HG03520 (cell line): ENCODE measurements at regions not wholly inside any gene's neighbourhood (a gene's known extent, or its start where the extent isn't known, plus 50 kb on each side); places are given as distances from the start of the nearest gene placed in this dataset.
"Not testable (repeated sequence)": the region's sequence is repeated elsewhere in the genome, so short reads cannot be mapped to it uniquely, and the experiment has no call there.

Experiments used
- ATAC-seq: cut with Tn5 transposase; IDR thresholded peaks from one replicate; pipeline ENCODE4 v1.9.1; 2021; ENCODE audit warnings: mild to moderate bottlenecking, moderate library complexity; ENCODE audit not compliant: unreplicated experiment

GRCh38 chr17:33873201-33873617 lies 381.9 kb upstream of the CCL2 start:
- ATAC-seq: no peak

GRCh38 chr17:33874617-33875060 lies 380.4 kb upstream of the CCL2 start:
- ATAC-seq: no peak

GRCh38 chr17:33875973-33876372 lies 379.1 kb upstream of the CCL2 start:
- no peak for ATAC-seq

GRCh38 chr17:33882273-33882672 lies 372.8 kb upstream of the CCL2 start:
- ATAC-seq: not testable (repeated sequence)

GRCh38 chr17:33882677-33883076 lies 372.4 kb upstream of the CCL2 start:
- ATAC-seq: not testable (repeated sequence)

- ATAC-seq: no peak
Observed at GRCh38 chr17:33888455-33888854, 366.6 kb upstream of the CCL2 start.

- ATAC-seq: no peak
Observed at GRCh38 chr17:33889040-33889439, 366.0 kb upstream of the CCL2 start.

GRCh38 chr17:33889766-33890165 lies 365.3 kb upstream of the CCL2 start:
- no peak for ATAC-seq

- ATAC-seq: no peak
Observed at GRCh38 chr17:33892717-33893591, 362.1 kb upstream of the CCL2 start.

- ATAC-seq: no peak
Observed at GRCh38 chr17:33895491-33895890, 359.6 kb upstream of the CCL2 start.

- ATAC-seq: no peak
Observed at GRCh38 chr17:33896263-33896662, 358.8 kb upstream of the CCL2 start.

- ATAC-seq: no peak
Observed at GRCh38 chr17:33901085-33901484, 354.0 kb upstream of the CCL2 start.

- ATAC-seq: no peak
Observed at GRCh38 chr17:33902901-33903449, 352.1 kb upstream of the CCL2 start.

- ATAC-seq: no peak
Observed at GRCh38 chr17:33904476-33904875, 350.6 kb upstream of the CCL2 start.

- no peak for ATAC-seq
Observed at GRCh38 chr17:33905338-33905800, 349.7 kb upstream of the CCL2 start.

GRCh38 chr17:33908363-33909064 lies 346.6 kb upstream of the CCL2 start:
- ATAC-seq: no peak

GRCh38 chr17:33910200-33910857 lies 344.8 kb upstream of the CCL2 start:
- ATAC-seq: no peak

- ATAC-seq: no peak
Observed at GRCh38 chr17:33914125-33914524, 341.0 kb upstream of the CCL2 start.

GRCh38 chr17:33922971-33923370 lies 332.1 kb upstream of the CCL2 start:
- no peak for ATAC-seq

- ATAC-seq: no peak
Observed at GRCh38 chr17:33924104-33924503, 331.0 kb upstream of the CCL2 start.

- no peak for ATAC-seq
Observed at GRCh38 chr17:33925649-33926048, 329.4 kb upstream of the CCL2 start.
